ENCODE measurements at regions not wholly inside any gene's neighbourhood (a gene's known extent, or its start where the extent isn't known, plus 50 kb on each side); places are given as distances from the start of the nearest gene placed in this dataset.

GRCh38 chr16:63925221-63925620 is 1196.6 kb downstream of the CDH11 start:
- Mint-ChIP-seq H3K36me3 (ENCODE audit: low read depth) (no peaks in the 10 kb centered on the region), H3K4me3 (no peak overlapping the region)

GRCh38 chr16:63922560-63922959 is 1199.3 kb downstream of the CDH11 start:
- Mint-ChIP-seq H3K4me1 (ENCODE audit: low read depth) (no peaks in the 10 kb centered on the region), H3K27ac (no peak overlapping the region), H3K9me3 (peaks cover 15% of the 10 kb centered on the region; the same call in 1 of the 2 replicates), H3K4me3 (no peak overlapping the region), H3K27me3 (ENCODE audit: insufficient read depth) (no peaks in the 10 kb centered on the region; the same call in 1 of the 2 replicates), H3K36me3 (ENCODE audit: low read depth) (no peaks in the 10 kb centered on the region)
- TF ChIP-seq, protein P1, sequence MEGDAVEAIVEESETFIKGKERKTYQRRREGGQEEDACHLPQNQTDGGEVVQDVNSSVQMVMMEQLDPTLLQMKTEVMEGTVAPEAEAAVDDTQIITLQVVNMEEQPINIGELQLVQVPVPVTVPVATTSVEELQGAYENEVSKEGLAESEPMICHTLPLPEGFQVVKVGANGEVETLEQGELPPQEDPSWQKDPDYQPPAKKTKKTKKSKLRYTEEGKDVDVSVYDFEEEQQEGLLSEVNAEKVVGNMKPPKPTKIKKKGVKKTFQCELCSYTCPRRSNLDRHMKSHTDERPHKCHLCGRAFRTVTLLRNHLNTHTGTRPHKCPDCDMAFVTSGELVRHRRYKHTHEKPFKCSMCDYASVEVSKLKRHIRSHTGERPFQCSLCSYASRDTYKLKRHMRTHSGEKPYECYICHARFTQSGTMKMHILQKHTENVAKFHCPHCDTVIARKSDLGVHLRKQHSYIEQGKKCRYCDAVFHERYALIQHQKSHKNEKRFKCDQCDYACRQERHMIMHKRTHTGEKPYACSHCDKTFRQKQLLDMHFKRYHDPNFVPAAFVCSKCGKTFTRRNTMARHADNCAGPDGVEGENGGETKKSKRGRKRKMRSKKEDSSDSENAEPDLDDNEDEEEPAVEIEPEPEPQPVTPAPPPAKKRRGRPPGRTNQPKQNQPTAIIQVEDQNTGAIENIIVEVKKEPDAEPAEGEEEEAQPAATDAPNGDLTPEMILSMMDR (IDR thresholded peaks at IDR 0.05), result no peak
- no peak for DNase-seq

More at GRCh38 chr16:63925221-63925620, 1196.6 kb downstream of the CDH11 start:
- no peaks in the 10 kb centered on the region for H3K4me1 Mint-ChIP-seq (ENCODE audit: low read depth)
- peaks cover 7% of the 10 kb centered on the region; the same call in 1 of the 2 replicates for H3K9me3 Mint-ChIP-seq
- no peak for DNase-seq
- H3K27ac Mint-ChIP-seq, result no peak overlapping the region
- H3K27me3 Mint-ChIP-seq (ENCODE audit: insufficient read depth), result no peaks in the 10 kb centered on the region; the same call in 1 of the 2 replicates
- TF ChIP-seq, protein P1 (IDR thresholded peaks at IDR 0.05), result no peak

GRCh38 chr16:63921737-63922295 is 1200.0 kb downstream of the CDH11 start:
- no peaks in the 10 kb centered on the region; the same call in 1 of the 2 replicates for H3K27me3 Mint-ChIP-seq (ENCODE audit: insufficient read depth)
- H3K4me3 Mint-ChIP-seq, result no peak overlapping the region
- H3K36me3 Mint-ChIP-seq (ENCODE audit: low read depth), result no peaks in the 10 kb centered on the region
- no peak overlapping the region for H3K27ac Mint-ChIP-seq
- H3K4me1 Mint-ChIP-seq (ENCODE audit: low read depth), result no peaks in the 10 kb centered on the region
- TF ChIP-seq, protein P1 (IDR thresholded peaks at IDR 0.05), result no peak
- H3K9me3 Mint-ChIP-seq, result peaks cover 15% of the 10 kb centered on the region; the same call in 1 of the 2 replicates
- DNase-seq, result no peak

DNA sequence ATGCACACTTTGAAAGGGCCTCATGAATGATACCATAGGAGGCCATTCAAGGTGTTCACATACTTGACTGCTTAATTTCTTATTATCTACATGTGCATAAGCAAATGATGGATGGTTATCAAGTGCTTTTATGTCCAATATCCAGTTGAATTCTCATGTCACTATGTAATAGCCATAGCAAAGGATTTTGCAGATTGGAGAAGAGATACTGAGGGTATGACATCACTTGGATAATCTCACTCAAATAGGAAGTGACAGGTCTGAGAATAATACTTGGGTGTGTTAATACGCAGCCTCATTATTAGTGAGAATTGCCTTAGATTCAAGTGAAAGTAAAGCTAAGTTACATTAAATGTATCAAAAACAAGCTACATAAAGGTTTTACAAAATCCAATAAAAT is 1208.6 kb downstream of the CDH11 start:
- no peaks in the 10 kb centered on the region for H3K36me3 Mint-ChIP-seq (ENCODE audit: low read depth)
- no peak overlapping the region for H3K27ac Mint-ChIP-seq
- no peak for DNase-seq
- H3K4me3 Mint-ChIP-seq, result no peak overlapping the region
- no peaks in the 10 kb centered on the region for H3K27me3 Mint-ChIP-seq (ENCODE audit: insufficient read depth)
- H3K9me3 Mint-ChIP-seq, result no peaks in the 10 kb centered on the region; the same call in 1 of the 2 replicates
- no peaks in the 10 kb centered on the region for H3K4me1 Mint-ChIP-seq (ENCODE audit: low read depth)
- TF ChIP-seq, protein P1 (IDR thresholded peaks at IDR 0.05), result no peak

DNA sequence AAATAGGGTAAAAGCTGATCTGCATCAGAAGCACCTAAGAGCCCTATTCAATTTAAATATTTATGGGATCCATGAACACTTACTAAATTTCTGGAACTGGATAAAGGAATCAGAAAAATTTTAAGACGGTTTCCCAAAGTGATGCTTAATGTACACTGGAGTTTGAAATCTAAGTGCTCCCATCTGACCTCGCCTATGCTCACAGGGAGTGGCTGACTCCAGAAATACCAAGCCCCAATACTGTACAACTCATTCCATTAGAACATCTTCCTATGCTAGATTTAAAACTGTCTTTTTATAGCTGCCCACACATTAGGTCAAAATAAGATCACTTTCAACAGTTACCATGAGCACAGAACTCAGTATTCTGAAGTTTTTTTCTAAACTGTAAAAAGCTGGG is 1214.6 kb downstream of the CDH11 start:
- Mint-ChIP-seq H3K27me3 (ENCODE audit: insufficient read depth) (no peaks in the 10 kb centered on the region), H3K27ac (no peak overlapping the region), H3K36me3 (ENCODE audit: low read depth) (no peaks in the 10 kb centered on the region), H3K9me3 (peaks cover 13% of the 10 kb centered on the region), H3K4me3 (no peak overlapping the region), H3K4me1 (ENCODE audit: low read depth) (no peaks in the 10 kb centered on the region)
- TF ChIP-seq, protein P1 (IDR thresholded peaks at IDR 0.05), result no peak
- no peak for DNase-seq

Data from HFFc6 (cell line).